ENCODE measurements at regions not wholly inside any gene's neighbourhood (a gene's known extent, or its start where the extent isn't known, plus 50 kb on each side); places are given as distances from the start of the nearest gene placed in this dataset.

GRCh38 chr2:189267925-189268579 is 88.5 kb upstream of the COL5A2 start:
- DNase-seq (ENCODE audit: low spot score) = peak; percentile 23

- no peak for DNase-seq (ENCODE audit: low spot score)
These were observed 89.2 kb upstream of the COL5A2 start for GRCh38 chr2:189268763-189269162.

DNA sequence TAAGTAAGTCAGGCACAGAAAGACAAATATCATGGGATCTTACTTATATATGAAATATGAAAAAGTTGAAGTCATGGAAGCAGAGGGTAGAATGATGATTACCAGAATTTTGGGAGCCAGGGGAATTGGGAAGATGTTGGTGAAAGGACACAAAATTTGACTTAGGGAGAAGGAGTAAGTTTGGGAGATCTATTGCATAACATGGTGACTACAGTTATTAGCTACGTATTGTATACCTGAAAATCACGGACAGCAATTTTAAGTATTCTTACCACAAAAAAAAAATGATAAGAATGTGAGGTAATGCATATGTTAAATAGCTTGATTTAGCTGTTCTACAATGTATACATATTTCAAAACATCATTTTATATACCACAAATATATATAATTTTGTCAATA is 94.2 kb upstream of the COL5A2 start:
- DNase-seq (ENCODE audit: low spot score) = no peak

DNA sequence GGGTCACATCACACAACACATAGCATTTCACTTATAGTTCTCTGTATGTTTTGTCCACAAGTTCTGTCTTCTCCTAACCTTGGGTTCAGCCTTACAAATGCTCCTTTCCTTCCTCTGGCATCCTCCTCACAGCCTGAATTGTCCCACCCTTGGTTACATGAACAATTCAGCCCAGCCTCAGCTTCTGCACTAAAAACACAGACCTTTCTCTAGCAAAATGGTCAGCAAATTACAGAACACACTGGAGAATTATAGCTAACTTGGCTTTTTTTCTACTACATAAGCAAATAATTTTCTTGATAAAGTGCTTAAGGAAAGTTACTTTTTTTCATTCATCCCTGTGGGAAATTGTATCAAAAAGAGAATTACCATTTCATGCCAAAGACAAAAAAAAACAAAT is 94.8 kb upstream of the COL5A2 start:
- DNase-seq (ENCODE audit: low spot score) = no peak

DNA sequence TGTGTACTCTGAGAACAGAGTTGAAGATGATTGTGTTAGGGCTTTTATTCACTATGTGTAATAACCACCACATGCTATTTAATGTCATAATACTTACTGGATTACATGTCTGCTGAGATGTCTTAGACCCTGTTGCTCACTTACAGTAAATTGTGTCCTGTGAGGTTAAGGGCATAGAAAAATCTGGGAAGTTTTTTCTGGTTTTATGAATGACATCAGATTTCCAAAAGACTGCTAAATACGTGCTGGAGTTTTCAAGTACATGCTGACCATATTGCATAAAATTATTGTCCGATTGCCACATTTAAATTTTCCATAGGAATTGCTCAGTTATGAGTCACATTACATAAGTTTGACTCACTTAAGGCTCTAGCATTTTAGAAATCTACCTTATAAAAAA is 96.7 kb upstream of the COL5A2 start:
- no peak for DNase-seq (ENCODE audit: low spot score)

GRCh38 chr2:189281201-189281600 is 101.6 kb upstream of the COL5A2 start:
- DNase-seq (ENCODE audit: low spot score) = no peak

DNA sequence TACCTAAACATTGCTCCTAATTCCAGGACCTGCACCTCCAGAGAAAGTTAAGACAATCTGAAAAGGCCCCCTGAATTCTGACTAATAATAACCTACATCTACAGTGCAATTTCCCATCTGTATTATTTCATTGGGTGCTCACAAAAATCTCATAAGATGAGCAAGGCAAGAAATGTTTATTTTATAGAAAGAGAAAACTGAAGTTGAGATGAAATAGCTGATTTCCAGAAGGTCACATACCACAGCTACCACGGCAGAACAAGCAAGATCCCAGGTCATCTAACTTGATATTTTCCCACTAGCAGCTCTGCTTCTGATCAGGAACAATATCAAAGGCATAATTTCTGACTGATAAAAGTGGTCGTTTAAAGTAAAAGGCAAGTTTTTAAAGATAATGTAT is 105.8 kb upstream of the COL5A2 start:
- DNase-seq (ENCODE audit: low spot score) = no peak

DNA sequence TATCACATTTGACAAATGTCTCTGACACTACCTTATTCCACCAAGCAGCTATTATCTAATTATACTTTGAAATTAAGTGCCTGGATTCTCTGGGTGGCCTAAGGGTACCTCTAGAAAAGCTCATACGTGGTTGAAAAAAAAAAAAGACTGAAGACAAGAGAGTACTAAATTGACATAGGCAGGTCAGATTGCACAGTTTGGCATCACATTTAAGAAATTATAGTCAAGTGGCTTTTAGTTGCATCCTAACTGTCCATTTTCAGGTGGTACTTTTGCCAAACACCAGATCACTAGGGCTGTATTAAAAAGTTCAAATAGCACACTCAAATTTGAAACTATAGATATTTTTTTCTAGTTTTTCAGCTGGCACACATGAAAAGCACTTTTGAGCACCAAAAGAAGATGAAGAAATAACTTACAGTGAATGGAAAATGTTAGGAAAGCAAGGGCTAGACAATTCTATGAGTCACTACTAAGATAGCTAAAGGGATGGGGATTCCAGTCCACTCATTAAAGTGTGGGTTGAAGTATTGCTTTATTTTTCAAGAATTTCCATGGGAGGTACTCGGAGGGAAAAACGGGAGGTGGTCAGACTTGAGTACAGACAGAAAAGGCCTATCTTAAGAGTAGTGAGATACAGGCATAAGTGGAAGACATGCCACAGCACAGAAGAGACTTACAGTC is 106.5 kb upstream of the COL5A2 start:
- no peak for DNase-seq (ENCODE audit: low spot score)

DNA sequence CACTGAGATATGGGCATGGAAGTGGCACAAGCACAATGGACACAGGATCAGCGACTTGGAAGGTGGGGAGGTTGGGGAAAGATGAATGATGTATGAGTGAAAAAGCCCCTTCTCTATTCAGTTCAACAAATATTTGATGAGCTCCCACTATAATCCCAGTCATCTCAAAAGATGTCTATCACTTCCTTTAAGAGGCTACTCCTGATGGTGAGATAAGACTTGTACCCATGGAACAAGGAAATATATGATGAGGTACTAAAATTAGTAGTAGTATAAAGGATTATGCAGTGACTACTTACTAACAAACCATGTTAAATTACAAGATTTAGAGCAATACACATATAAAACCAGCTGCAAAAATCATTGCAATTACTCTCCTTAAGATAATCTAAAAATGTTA is 107.8 kb upstream of the COL5A2 start:
- no peak for DNase-seq (ENCODE audit: low spot score)

GRCh38 chr2:189287982-189288521 is 108.5 kb upstream of the COL5A2 start:
- no peak for DNase-seq (ENCODE audit: low spot score)

GRCh38 chr2:189291460-189291859 is 111.9 kb upstream of the COL5A2 start:
- no peak for DNase-seq (ENCODE audit: low spot score)

DNA sequence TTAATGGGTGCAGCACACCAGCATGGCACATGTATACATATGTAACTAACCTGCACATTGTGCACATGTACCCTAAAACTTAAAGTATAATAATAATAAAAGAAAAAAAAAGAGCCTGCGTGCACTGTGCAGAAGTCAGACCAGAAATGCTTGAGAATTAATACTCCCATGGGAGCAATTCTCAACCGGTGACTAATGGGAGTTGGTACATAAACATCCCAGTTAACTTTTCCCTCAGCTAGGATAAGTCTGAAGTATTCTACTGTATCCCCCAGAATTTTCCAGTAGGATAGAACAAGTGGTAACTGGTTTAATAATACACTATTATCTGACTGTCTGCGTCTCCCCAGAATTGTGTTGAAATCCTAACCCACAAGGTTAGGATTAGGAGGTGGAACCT is 113.6 kb upstream of the COL5A2 start:
- peak; percentile 49 for DNase-seq (ENCODE audit: low spot score)

GRCh38 chr2:189297446-189297845 is 117.9 kb upstream of the COL5A2 start:
- DNase-seq (ENCODE audit: low spot score) = no peak

GRCh38 chr2:189298038-189298437 is 118.5 kb upstream of the COL5A2 start:
- DNase-seq (ENCODE audit: low spot score) = no peak

- no peak for DNase-seq (ENCODE audit: low spot score)
These were observed 118.9 kb upstream of the COL5A2 start for GRCh38 chr2:189298481-189298880.

GRCh38 chr2:189299974-189300373 is 120.4 kb upstream of the COL5A2 start:
- DNase-seq (ENCODE audit: low spot score) = no peak

DNA sequence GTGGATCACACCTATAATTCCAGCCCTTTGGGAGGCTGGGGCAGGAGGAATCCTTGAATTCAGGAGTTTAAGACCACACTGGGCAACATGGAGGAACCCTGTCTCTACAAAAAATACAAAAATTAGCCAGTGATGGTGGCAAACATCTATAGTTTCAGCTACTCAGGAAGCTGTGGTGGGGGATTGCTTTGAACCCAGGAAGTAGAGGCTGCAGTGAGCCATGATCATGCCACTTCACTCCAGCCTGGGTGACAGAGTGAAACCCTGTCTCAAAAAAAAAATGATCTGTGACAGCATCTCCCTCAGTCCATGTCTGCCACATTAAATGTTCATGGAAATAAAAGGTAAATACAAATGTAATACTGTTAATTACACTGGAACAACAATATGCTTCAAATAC is 121.4 kb upstream of the COL5A2 start:
- DNase-seq (ENCODE audit: low spot score) = no peak

GRCh38 chr2:189302274-189302948 is 122.8 kb upstream of the COL5A2 start:
- DNase-seq (ENCODE audit: low spot score) = no peak

DNA sequence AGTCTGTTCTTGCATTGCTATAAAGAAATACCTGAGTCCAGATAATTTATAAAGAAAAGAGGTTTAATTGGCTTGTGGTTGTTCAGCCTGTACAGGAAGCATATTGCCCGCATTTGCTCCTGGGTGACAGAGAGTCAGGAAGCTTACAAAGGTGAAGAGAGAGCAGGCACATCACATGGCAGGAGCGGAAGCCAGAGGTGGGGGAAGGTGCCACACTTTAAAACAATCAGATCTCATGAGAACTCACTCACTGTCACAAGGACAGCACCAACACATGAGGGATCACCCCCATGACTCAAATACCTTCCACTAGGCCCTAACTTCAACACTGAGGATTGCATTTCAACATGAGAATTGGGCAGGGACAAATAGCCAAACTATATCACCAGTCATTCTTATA is 124.8 kb upstream of the COL5A2 start:
- DNase-seq (ENCODE audit: low spot score) = no peak

- DNase-seq (ENCODE audit: low spot score) = no peak
These were observed 125.9 kb upstream of the COL5A2 start for GRCh38 chr2:189305291-189305943.

DNA sequence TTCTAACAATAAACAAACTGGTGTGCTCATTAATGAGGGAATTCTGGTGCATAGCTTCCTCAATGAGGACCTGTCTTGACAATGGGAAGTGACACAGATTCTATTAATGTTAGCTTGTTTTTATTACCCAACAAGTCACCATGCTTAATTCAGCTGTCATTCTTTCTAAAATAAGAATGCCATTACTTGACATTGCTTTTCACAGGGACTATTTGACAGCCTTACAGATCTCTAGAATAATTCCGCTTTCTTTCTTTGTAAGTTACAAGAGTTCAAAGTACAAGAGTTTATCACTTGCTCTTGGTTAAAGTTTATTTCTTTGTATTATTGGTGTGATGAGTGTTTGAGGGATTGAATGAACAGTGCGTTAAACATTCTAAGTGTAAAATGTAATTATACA is 127.0 kb upstream of the COL5A2 start:
- no peak for DNase-seq (ENCODE audit: low spot score)

GRCh38 chr2:189308056-189308790 is 128.7 kb upstream of the COL5A2 start:
- no peak for DNase-seq (ENCODE audit: low spot score)

All from hepatic stellate cell (primary cell).